ENCODE measurements at regions not wholly inside any gene's neighbourhood (a gene's known extent, or its start where the extent isn't known, plus 50 kb on each side); places are given as distances from the start of the nearest gene placed in this dataset.
"Not testable (repeated sequence)": the region's sequence is repeated elsewhere in the genome, so short reads cannot be mapped to it uniquely, and the experiment has no call there.

DNA sequence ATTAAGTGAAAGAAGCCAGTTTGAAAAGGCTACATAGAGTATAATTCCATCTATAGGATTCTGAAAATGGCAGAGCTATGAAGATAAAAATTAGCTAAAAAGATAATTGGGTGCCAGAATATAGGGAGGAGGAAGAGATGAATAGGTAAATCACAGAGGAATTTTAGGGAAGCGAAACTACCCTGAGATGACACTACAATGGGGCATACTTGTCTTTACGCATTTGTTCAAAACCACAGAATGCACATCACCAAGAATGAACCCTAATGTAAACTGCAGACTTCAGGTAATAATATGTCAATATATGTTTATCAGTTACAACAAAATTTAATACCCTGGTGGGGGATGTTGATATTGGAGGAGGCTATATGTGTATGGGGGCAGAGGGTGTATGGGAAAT lies 1342.9 kb downstream of the ADGRL3 start:
- in situ Hi-C loops (cut with HindIII; ENCODE audit: low sequenced_read_pairs): no loop called here

GRCh38 chr4:62533573-62533972 lies 1333.4 kb downstream of the ADGRL3 start:
- no peak for DNase-seq (ENCODE audit: low spot score)
- in situ Hi-C loops (cut with HindIII; ENCODE audit: low sequenced_read_pairs): no loop called here

More for the DNA sequence above, 1342.9 kb downstream of the ADGRL3 start:
- DNase-seq (ENCODE audit: low spot score): no peak

DNA sequence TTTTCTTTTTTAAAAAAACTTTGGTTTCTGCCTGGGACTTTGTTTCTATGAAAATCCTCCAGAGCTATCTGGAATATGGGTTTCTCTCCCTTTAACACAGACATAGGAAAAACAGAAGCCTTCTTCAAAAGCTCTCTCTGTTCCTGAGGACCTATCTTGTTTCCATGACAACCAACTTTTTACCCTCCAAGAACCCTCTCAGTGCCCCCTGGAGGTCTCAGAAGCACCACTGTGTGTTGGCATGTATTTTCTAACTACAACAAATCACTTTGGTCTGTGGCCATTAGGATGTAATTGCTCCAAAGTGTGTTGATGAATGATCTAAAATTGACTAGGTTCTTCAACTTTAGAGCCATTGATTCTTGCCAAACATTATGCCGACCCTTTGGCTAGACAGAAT lies 1331.6 kb downstream of the ADGRL3 start:
- in situ Hi-C loops (cut with HindIII; ENCODE audit: low sequenced_read_pairs): no loop called here
- no peak for DNase-seq (ENCODE audit: low spot score)

GRCh38 chr4:62531264-62531663 lies 1331.1 kb downstream of the ADGRL3 start:
- in situ Hi-C loops (cut with HindIII; ENCODE audit: low sequenced_read_pairs): no loop called here
- DNase-seq (ENCODE audit: low spot score): no peak

- DNase-seq (ENCODE audit: low spot score): no peak
- in situ Hi-C loops (cut with HindIII; ENCODE audit: low sequenced_read_pairs): no loop called here
These were observed 1328.7 kb downstream of the ADGRL3 start for GRCh38 chr4:62528874-62529273.

- DNase-seq (ENCODE audit: low spot score): no peak
- in situ Hi-C loops (cut with HindIII; ENCODE audit: low sequenced_read_pairs): no loop called here
These were observed 1326.5 kb downstream of the ADGRL3 start for GRCh38 chr4:62526671-62527070.

DNA sequence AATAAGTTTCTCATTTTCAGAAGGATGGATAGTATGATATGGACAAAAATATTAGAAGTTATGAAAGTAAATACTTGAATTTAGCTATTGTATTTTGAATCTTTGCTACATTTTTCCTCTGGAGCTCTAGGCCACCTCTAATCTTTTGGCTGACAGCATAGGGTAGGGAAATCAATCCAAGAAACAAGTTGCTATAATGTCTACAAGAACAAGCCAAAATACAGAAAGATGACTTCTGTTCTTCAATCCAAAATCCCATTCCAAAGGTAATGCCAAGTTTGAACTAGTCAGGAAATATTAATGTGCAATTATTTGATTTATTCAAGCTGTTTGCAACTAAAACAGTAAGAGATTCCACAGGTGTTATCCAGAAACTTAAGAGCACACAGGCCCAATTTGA lies 1323.1 kb downstream of the ADGRL3 start:
- in situ Hi-C loops (cut with HindIII; ENCODE audit: low sequenced_read_pairs): no loop called here

DNA sequence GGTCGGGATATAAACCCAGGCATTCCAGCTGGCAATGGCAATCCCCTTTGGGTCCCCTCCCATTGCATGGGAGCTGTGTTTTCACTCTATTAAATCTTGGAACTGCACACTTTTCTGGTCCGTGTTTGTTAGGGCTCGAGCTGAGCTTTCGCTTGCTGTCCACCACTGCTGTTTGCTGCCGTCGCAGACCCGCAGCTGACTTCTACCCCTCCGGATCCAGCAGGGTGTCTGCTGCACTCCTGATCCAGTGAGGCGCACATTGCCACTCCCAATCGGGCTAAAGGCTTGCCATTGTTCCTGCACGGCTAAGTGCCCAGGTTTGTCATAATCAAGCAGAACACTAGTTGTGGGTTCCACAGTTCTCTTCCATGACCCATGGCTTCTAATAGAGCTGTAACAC lies 1322.1 kb downstream of the ADGRL3 start:
- DNase-seq (ENCODE audit: low spot score): no peak
- in situ Hi-C loops (cut with HindIII; ENCODE audit: low sequenced_read_pairs): no loop called here

More for the DNA sequence above, 1323.1 kb downstream of the ADGRL3 start:
- DNase-seq (ENCODE audit: low spot score): no peak

GRCh38 chr4:62517716-62518115 lies 1317.6 kb downstream of the ADGRL3 start:
- DNase-seq (ENCODE audit: low spot score): no peak
- in situ Hi-C loops (cut with HindIII; ENCODE audit: low sequenced_read_pairs): no loop called here

- peak; percentile 2 for DNase-seq (ENCODE audit: low spot score)
- in situ Hi-C loops (cut with HindIII; ENCODE audit: low sequenced_read_pairs): no loop called here
These were observed 1313.2 kb downstream of the ADGRL3 start for GRCh38 chr4:62513306-62513705.

GRCh38 chr4:62512271-62512670 lies 1312.1 kb downstream of the ADGRL3 start:
- in situ Hi-C loops (cut with HindIII; ENCODE audit: low sequenced_read_pairs): no loop called here
- no peak for DNase-seq (ENCODE audit: low spot score)

- in situ Hi-C loops (cut with HindIII; ENCODE audit: low sequenced_read_pairs): no loop called here
- DNase-seq (ENCODE audit: low spot score): no peak
These were observed 1310.1 kb downstream of the ADGRL3 start for GRCh38 chr4:62510228-62510627.

DNA sequence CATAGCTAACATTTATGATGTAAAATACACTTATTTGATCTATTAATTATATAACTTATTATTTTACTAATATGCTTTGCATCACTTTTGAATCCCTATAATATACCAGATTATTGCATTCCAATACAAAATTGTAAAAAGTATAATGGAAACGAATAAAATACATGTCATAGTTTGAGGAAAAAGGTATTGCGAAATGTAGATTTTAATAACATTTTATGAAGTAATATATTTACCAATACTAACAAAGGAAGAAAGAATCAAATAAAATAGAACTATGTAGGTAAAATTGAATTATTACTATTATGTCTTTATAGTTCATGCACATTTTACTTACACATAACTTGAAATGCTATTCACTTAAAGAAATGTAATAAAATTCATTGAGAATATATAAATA lies 1300.2 kb downstream of the ADGRL3 start:
- in situ Hi-C loops (cut with HindIII; ENCODE audit: low sequenced_read_pairs): no loop called here
- DNase-seq (ENCODE audit: low spot score): no peak

DNA sequence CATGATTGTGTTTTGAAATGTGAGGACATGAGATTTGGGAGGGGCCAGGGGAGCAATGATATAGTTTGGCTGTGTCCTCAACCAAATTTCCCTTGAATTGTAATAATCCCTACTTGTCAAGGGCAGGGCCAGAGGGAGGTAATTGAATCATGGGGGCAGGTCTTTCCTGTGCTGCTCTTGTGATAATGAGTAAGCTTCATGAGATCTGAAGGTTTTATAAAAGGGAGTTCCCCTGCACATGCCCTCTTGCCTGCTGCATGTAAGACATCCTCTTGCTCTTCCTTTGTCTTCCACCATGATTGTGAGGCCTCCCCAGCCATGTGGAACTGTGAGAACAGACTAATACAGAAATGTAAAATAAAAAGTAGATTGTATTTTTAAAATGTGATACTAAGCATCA lies 1294.9 kb downstream of the ADGRL3 start:
- no peak for DNase-seq (ENCODE audit: low spot score)
- in situ Hi-C loops (cut with HindIII; ENCODE audit: low sequenced_read_pairs): no loop called here

- in situ Hi-C loops (cut with HindIII; ENCODE audit: low sequenced_read_pairs); DNase-seq (ENCODE audit: low spot score): not testable (repeated sequence)
These were observed 1291.6 kb downstream of the ADGRL3 start for GRCh38 chr4:62491756-62492155.

- DNase-seq (ENCODE audit: low spot score): no peak
These were observed 1290.5 kb downstream of the ADGRL3 start for GRCh38 chr4:62490635-62491034.

DNA sequence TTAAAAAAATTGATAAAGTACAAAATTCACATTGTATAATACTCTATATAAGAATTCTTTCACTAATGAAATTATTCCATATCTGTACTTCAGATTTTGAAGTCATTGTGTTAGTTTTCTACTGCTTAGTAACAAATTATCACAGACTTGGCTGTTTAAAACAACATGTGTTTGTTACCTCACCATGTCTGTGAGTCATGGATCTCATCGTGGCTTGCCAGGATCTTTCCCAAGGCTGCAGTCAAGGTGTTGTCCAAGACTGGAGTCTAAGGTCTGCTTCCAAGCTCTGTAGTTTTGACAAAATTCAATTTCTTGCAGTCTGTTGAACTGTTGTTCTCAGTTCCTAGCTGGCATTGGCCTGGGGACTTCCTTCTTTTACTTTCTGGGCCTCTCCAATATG lies 1286.9 kb downstream of the ADGRL3 start:
- in situ Hi-C loops (cut with HindIII; ENCODE audit: low sequenced_read_pairs): no loop called here
- no peak for DNase-seq (ENCODE audit: low spot score)

More at GRCh38 chr4:62490635-62491034, 1290.5 kb downstream of the ADGRL3 start:
- in situ Hi-C loops (cut with HindIII; ENCODE audit: low sequenced_read_pairs): no loop called here

- in situ Hi-C loops (cut with HindIII; ENCODE audit: low sequenced_read_pairs): no loop called here
- no peak for DNase-seq (ENCODE audit: low spot score)
These were observed 1284.2 kb downstream of the ADGRL3 start for GRCh38 chr4:62484357-62484756.

DNA sequence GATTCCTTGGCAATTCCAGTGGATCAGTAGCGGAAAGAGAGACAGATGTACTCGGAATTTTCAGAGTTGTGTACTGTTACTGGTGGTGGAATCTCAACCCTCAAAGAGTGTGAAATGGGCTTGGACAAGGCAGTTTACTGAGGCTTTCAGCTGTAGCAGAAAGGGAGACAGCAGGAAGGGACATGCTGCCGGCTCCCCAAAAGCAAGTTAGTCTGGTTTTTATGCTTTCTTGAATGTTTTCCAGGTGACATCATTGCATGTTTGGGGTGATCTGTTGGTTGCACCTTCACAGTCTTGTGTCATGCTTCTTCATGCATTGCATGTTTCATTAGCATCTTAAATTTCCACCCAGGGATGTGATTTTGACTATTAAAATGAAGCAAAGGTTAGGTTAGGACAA lies 1282.2 kb downstream of the ADGRL3 start:
- no peak for DNase-seq (ENCODE audit: low spot score)
- in situ Hi-C loops (cut with HindIII; ENCODE audit: low sequenced_read_pairs): no loop called here

DNA sequence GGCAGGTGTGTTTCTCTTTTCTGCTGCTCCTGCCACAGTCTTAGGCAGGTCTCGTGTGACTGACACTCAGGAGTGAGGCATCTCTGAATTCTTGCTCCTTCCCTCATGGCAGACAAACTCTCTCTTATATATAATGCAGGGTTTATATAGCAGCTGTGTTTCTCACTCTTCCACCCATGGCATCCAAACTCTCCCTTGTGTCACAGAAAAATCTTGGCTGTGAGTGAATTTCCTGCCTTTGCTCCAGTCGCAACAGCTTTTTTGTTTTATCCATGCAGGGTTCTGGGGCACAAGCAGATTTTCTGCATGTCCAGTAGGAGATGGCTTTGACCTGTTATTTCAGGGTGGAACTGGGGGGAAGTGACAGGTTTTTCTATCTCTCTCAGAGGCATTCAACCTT lies 1275.5 kb downstream of the ADGRL3 start:
- in situ Hi-C loops (cut with HindIII; ENCODE audit: low sequenced_read_pairs): no loop called here
- no peak for DNase-seq (ENCODE audit: low spot score)

- in situ Hi-C loops (cut with HindIII; ENCODE audit: low sequenced_read_pairs): no loop called here
- no peak for DNase-seq (ENCODE audit: low spot score)
These were observed 1274.7 kb downstream of the ADGRL3 start for GRCh38 chr4:62474802-62475201.

DNA sequence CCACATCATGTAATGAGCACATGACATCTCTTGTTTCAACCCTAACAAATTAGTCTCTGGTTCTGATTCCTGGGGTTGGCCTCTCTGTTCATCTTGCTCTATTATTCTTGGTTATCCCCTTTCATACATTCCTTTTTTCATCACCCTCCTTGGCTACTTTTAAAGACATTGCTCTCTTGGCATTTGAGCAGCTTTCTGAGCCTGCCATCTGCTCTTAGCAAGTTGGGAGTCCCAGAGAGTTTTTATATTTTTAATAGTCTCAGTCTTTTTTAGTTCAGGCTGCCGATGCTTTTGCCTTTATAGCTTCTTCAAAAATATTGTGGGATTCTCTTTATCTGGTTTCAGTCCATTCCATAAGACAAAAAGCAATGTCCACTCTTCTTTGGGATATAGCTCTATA lies 1270.9 kb downstream of the ADGRL3 start:
- no peak for DNase-seq (ENCODE audit: low spot score)
- in situ Hi-C loops (cut with HindIII; ENCODE audit: low sequenced_read_pairs): no loop called here

Measured in G401 (cell line).